ENCODE measurements at regions not wholly inside any gene's neighbourhood (a gene's known extent, or its start where the extent isn't known, plus 50 kb on each side); places are given as distances from the start of the nearest gene placed in this dataset.
"Not testable (repeated sequence)": the region's sequence is repeated elsewhere in the genome, so short reads cannot be mapped to it uniquely, and the experiment has no call there.

DNA sequence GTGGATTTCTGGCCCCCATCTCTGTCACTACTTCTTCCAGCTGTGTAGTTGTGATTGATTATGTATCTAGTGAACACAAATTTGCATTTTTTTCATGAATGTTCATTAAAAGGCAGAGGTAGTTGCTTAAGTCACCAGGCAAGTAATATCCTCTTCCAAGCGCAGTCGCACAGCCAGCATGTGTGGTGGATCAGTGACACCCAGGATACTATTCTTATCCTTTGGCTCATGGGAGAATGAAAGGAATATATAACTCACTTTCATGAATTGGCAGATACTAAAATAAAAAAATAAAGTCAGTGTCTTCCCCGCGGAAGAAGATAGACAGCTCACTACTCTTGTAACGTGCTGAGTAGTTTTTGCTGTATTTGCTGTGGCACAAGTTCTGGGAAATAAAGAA is 387.8 kb downstream of the CDH7 start:
- DNase-seq, result no peak

DNA sequence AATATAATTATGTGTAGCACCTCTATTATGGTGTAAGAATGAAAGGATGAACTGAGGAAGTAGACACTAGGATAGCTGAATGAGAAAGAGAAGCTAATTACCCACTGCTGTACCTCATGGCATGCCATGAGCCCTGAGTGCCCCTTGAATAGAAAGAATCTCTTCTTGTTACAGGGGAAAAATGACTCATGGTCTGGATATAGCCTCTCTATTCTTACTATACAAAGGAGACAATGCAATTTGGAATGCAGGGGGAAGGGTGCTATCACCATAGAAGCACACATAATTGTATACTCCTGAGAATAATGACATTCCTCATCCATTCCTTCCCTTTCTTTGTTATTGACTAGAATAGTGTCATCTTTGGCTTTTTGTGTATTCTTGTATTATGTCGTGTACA is 385.2 kb downstream of the CDH7 start:
- peak; percentile 60 for DNase-seq

DNA sequence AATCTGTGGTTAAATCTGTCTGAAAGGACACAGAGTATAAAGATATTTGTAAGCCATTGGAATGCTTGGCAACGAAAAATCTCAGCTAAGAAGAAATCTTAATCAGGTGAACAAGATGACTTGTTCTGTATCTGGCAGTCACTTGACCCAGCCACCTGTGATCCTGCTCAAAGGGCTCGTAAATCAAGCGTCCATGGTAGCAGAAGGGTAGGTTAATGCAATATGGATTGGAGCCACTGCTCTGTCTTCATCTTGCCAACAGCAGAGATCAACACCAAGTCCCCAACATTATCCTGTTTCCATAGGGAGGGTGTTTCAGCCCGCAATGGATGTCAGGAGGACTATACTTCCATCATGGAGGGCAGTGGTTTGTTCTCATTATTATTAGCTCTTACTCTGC is 378.4 kb downstream of the CDH7 start:
- DNase-seq, result no peak

DNA sequence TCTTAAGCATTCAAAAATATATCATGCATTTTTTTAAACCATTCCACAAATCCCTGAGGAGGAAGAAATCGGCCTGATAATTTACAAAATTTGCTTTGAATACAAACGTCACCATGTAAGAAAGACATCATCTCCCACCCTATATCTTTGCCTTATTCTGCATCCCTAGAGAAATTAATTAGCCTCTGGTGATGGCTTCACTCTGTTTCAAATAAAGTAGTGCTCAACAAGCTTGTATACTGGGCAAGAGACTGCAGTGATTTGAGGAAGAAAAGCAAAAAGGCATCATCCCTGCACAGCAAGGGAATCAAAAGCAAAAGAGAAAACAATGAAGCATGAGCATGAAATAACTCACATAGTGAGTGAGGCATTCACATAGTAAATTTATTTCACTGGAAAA is 375.5 kb downstream of the CDH7 start:
- no peak for DNase-seq

DNA sequence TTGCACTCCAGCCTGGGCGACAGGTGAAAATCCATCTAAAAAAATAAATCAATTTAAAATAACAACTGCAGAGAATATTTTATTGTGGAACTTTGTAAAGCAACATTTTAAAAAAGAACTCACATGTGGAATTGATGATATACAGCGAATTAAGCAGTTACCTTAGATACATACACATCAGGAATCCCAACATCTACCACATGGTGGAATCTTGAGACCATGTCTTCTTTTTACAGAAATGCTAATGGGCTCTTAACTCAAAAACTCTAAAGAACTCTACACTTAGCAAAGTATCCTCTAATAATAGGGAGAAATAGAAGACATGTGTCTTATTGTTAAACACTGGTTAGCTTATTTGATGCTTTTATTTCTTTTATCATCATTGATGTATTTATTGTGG is 373.6 kb downstream of the CDH7 start:
- DNase-seq, result no peak

DNA sequence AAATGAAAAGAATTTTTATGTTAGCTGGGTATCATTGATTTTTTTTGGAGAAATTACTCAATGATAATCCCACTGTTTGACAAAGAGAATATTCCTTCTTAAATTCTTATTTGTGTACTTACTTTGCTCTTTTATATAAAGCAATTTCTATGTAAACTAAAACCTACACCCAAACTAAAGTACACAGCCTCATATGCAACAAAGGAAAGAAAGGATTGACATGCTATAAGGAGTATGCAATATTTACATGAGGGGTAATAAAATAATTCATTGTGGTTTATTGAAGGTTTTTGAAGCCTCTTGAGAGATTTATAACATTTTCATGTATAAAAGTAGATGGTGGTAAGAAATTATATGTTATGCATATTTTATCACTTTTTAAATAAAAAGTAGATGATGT is 368.5 kb downstream of the CDH7 start:
- no peak for DNase-seq

DNA sequence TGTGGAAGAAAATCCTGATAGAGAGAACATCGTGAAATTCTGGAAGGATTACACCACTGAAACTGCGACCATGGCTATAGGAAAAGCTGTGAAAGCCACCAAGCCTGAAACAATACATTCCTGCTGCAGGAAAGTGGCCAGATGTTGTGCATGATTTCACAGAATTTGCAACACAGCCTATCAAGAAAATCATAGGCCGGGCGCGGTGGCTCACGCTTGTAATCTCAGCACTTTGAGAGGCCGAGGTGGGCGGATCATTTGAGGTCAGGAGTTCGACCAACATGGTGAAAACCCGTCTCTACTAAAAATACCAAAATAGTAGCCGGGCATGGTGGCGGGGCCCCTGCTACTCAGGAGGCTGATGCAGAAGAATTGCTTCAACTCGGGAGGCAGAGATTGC is 360.2 kb downstream of the CDH7 start:
- DNase-seq, result no peak

DNA sequence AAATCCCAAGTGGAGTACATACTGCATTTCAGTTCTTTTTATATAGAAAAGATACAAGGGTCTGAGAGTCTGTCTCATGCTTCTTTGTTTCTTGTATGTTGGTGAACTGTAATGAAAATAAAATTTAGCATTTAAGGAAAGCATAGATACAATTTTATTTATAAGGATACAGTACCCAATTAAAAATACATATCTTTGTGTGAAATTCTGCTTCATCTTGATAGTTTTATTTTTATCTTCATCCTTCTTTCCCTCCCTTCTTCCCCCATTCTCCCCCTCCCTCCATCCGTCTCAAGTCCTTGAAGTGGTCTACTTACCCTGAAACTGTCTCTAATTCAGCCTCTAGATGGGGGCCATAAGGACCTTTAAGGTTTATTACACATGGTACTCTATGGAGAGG is 359.8 kb downstream of the CDH7 start:
- no peak for DNase-seq

DNA sequence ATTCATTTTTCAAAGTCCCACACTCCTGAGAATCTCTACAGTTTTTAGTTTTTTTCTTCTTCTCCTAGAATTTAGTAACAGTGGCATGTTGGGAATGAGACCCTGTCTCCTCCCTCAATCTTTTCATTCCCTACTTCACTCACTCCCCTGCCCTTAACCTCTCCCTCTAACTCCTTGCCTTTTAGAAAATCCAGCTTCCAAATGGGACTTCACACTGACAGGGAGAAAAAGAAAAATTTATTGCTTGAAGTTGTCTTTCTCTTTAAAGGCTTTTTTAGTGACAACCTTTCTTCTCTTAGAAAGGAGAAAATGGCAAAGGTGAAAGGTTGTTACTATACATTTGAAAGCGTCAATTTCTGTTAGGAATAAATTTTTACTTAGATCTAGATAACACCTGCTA is 359.2 kb downstream of the CDH7 start:
- DNase-seq, result no peak

DNA sequence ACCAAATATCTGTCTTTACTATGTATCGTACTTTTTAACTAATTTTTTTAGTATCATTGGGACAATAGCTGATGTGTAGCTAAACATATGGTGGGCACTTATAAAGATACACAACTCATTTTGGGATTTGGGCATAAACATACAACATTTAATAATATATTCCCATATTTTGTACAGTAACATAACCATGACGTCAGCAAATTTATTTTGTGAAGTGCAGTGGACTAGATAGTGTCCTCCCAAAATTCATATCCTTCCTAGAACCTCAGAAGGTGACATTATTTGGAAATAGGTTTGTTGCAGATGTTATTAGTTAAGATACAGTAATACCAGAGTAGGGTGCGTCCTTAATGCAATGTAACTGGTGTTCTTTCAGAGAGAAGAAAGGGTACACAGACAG is 356.7 kb downstream of the CDH7 start:
- DNase-seq, result no peak

DNA sequence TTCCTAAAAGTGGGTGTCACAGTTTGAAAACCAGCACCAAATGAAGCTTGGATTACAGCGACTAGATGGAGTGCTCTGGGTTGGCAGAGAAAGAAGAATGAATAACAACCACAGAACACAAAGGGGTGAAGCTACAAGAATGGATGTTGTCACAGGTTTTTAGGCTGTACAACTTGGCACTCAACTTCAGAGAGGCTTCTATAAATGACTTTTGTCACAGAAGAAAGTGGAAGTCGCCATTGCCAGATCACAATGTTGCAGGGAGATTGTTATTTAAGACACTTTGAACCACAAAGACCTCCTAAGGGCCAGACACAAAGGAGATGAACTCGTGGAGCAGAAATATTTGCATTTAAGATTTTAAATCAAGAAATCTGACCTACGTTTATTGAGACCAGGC is 354.2 kb downstream of the CDH7 start:
- no peak for DNase-seq

DNA sequence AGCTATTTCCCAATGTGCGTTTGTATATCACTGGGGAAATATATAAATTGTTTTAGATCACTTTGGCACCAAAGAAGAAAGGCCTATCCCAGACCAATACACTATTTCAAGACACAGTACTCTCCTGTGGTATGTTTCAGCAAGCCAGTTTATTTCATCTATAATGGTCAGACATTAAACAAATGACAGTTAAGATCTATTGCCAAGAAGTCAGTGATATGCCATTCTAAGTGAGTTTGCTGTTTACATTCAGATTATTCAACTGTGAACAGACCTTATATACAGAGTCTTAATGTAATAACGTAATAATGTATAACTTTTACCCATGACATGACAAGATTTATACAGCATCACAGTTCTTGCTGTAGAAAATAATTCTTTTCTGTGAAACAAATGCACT is 352.7 kb downstream of the CDH7 start:
- DNase-seq, result no peak

DNA sequence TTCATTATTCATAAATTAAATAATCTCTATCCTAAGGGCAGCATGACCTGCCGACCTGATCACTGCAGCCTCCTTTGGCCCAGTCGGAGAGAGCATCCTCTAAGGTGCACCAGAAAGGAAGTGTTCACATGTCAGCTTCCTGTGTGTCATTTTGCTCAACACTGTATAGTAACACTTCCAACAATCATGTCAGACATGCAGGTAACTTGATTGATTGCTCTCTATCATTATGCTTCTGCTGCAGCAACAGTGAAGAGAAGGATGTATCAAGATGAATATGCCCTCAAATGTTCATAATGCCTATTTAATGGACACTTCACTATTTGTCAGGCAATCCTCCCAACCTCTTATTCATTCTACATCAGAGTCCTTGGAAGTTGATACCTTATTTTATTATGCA is 332.3 kb downstream of the CDH7 start:
- no peak for DNase-seq

DNA sequence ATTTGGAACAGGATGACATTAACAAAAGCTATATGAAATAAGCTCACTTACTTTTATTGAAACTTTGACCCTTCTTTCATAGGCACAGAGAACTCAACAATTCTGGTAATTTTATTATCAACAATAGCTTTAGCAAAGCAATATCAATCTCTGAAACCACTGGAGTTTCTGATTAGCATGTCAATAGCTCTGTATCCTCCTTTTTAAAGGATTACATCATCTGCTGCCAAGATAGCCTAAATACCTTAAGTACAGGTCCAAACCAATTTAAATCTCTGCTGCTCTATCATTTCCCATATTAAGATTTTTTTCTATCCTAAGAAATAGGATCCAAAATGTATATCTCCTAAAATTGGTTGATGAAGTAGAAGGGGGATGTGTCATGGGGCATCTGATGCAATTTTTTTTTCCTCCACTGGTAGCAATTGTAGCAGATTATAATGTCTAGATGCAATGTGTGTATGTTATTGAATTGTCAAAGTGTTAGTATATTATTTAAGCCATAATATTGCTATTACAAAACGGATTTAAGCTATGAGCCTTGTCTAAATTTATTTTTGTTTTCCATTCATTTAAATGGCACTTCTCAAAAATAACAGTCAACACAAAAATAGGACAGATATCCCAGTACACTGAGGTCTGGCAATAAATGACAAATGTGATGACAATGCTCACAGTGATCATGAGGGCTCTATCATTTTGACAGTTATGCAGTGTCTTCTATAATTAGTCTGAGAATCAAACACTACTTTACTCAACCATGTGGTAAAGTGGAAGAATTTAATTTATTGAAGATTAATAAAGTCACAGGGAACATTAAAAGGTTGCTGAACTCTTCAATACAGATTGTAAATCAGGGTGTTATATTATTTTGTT is 328.4 kb downstream of the CDH7 start:
- no peak for DNase-seq

DNA sequence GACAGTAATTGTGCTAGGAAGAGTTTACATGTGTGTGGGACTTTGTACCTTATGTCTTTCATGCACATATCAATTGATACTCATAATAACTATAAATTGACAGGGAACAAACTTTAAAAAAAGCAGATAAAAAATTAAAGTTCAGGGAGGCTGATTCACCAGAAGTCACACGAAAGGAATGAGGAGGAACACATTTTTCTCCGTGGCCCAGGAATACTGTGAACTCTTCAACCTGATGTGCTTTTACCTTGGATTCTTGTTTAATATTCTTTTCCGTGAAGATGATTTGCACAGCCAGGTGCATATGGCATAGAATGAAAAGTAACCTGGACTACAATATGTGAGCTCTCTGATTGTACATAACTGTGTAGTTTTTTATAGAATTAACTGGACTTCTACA is 326.3 kb downstream of the CDH7 start:
- DNase-seq, result no peak

DNA sequence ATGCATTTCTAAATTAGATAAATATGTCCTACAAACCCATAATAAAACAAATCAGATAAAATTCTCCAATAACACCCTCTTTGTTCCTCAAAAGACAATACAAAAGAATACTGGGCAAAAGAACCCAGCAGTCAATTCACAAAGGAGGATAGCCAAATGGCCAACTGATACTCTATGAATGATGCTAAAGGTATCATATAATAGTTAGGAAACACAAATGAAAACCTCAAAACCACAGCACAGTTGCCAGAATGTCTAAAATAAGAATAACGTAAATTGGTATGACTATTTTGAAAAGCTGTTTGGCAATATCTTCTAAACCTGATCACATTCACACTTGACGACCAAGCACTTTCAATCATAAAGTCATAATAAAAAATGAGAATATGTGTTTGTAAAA is 315.4 kb downstream of the CDH7 start:
- no peak for DNase-seq

DNA sequence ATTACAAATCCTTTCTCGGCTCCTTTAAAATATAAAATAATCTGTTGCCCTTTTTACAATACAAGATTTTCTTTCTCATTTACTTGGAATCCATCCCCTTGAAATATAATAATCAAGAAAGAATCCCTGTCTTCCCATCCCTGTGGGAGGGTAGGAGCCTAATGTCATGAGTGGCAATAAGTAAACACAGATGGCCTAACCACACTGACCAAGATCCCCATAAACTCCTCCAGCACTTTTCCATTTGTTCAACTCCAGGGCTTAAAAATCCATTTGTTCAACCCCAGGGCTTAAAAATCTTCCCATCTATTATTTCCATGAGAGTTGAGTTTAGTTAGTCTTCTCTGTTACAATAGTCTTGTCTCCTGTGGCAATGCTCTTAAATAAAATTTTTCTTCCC is 297.6 kb downstream of the CDH7 start:
- peak; percentile 38 for DNase-seq

DNA sequence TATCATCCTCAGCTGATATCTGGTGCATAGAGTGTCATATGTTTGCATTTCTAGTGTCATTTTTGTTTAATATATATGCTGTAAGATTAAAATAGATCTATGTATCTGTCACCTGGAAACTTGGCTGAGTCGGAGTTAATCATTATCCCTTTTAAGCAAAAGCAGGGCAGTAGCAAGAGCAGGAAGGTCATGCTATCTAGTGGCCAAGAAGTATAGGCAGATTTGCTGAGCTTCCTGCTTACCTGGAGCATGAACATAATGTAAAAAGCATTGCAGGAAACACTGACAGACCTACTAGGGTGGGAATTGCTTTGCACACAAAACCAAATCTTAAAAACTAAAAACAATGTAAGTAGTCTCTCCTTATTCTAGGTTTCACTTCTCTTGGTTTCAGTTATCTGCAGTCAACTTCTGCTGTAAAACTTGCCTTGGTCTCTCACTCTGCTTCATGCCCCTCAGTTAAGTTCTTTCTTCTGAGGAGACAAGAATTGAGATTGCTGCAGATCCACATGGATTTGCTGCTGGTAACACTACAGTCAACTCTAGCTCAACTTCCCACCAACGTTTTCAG is 295.3 kb downstream of the CDH7 start:
- DNase-seq, result no peak

DNA sequence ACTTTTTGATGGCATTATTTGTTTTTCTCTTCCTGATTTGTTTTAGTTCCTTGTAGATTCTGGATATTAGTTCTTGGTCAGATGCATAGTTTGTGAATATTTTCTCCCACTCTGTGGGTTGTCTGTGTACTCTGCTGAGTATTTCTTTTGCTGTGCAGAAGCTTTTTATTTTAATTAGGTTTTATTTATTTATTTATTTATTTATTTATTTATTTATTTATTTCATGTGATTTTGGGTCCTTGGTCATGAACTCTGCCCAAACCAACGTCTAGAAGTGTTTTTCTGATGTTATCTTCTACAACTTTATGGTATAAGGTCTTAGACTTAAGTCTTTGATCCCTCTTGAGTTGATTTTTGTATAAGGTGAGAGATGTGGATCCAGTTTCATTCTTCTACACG is 292.2 kb downstream of the CDH7 start:
- DNase-seq, result no peak

DNA sequence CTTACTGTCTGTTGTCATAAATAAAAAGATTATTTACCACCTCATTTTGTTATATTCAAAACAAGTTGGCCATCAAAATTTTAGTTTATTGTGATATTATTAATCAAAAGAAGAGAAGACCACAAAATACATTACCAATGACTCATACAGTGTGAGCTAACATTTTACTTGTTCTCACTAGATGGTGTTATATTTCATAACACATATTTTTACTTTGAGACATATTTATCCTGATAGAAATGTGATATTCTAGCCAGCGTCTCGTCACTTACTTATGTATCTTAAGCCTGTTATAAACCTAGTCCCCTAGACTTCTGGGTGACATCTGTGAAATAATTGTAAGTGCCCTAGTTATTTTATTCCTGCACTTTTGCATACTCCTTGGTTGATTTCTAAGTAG is 263.2 kb downstream of the CDH7 start:
- peak; percentile 61 for DNase-seq

DNA sequence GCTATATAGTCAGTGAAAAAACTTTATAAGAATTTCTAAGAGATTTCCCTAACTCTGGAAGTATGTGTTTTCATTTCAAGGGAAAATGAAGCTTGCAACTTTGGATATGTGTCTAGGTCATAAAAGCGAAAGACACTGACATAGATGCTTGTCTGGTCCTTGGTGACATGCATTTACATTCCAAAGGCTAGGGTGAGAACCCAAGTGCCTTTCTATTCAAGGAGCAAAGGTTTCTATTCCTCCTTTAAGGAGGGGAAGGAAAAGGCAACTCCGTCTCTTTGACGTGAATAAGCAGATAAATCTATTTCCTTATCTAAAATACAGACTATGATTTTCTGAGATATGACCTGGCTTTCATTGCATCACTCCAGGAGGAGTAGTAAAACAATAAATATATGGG is 261.1 kb downstream of the CDH7 start:
- no peak for DNase-seq

DNA sequence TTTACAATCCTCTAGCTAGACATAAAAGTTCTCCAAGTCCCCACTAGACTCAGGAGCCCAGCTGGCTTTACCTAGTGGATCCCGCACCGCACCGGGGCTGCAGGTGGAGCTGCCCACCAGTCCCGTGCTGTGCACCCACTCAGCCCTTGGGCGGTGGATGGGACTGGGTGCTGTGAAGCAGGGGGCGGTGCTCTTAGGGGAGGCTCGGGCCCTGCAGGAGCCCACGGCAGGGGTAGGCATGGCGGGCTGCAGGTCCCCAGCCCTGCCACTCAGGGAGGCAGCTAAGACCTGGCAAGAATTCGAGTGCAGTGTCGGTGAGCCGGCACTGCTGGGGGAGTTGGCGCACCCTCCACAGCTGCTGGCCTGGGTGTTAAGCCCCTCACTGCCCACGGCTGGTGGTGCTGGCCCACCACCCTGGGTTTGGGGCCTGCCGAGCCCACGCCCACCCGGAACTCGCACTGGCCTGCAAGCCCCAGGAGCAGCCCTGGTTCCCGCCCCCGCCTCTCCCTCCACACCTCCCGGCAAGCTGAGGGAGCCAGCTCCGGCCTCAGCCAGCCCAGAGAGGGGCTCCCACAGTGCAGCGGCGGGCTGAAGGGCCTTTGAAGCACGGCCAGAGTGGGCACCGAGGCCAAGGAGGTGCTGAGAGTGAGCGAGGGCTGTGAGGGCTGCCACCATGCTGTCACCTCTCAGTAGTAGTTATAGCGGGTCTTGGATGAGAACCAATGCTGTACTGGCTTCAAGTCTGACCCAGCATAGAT is 255.2 kb downstream of the CDH7 start:
- no peak for DNase-seq

DNA sequence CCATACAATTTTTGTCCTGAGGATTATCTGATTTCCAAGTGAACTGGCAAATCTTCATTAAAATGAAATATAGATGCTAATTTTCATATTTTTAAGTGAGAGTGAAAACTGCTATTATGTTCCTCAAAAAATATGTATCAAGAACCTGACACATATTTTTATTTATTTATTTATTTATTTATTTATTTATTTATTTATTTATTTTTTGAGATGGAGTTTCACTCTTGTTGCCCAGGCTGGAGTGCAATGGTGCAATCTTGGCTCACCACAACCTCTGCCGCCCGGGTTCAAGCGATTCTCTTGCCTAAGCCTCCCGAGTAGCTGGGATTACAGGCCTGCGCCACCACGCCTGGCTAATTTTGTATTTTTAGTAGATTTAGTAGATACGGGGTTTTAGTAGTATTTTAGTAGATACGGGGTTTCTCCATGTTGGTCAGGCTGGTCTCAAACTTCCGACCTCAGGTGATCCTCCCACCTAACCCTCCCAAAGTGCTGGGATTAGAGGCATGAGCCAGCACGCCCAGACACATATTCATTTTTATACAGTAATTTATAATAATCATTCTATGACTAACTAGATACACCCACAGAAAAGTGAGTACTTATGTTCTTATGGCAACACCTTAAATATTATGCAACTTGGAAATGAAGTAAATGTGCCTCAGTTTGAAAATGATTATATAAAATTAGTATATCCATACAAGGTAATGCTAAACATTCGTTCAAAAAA is 248.3 kb downstream of the CDH7 start:
- not testable (repeated sequence) for DNase-seq

Data from fibroblast of skin of back (primary cell).